ENCODE measurements at regions not wholly inside any gene's neighbourhood (a gene's known extent, or its start where the extent isn't known, plus 50 kb on each side); places are given as distances from the start of the nearest gene placed in this dataset.

GRCh38 chr11:70586261-70587074, 188.1 kb downstream of the CTTN start:
- intact Hi-C loops (cut with micrococcal nuclease; ENCODE audit: unreplicated experiment) (no loop called here), in situ Hi-C loops (cut with HindIII; ENCODE audit: extremely low pct_ligation_motif_present, low pct_unique_long_range_greater_than_20kb) (no loop called here)
- Histone ChIP-seq H3K27ac (ENCODE audit: extremely low read length, insufficient read depth, low read length) (no peak overlapping the region), H3K4me2 (ENCODE audit: low read depth, low read length) (no peak overlapping the region), H3K36me3 (replicated peaks in 1 of 2; ENCODE audit: control insufficient read depth in 1 of 2, insufficient read depth in 2 of 2, low read length in 2 of 2) (0 out of 5 replicates have a peak, but pooled peaks cover 0 to 4% of the 10 kb centered on the region in 2 experiments), H3K27me3 (ENCODE audit: control insufficient read depth in 1 of 2, insufficient read depth in 2 of 2, low read length in 2 of 2) (no peaks in the 10 kb centered on the region), H3K9me3 (ENCODE audit: low read length) (no peaks in the 10 kb centered on the region), H3K79me2 (ENCODE audit: insufficient read depth, low read length) (no peaks in the 10 kb centered on the region), H4K20me1 (ENCODE audit: insufficient read depth, low read length) (peaks cover 6% of the 10 kb centered on the region; the same call in 1 of the 2 replicates), H2AFZ (ENCODE audit: low read length) (no peak overlapping the region), H3K9ac (ENCODE audit: insufficient read depth, low read depth, low read length) (no peak overlapping the region), H3K4me1 (ENCODE audit: insufficient read depth, low read length) (no peaks in the 10 kb centered on the region), H3K4me3 (replicated peaks in 1 of 3; ENCODE audit: insufficient read depth in 1 of 3, low read depth in 2 of 3, low read length in 3 of 3) (no peak overlapping the region)
- ChIA-PET CTCF (ENCODE audit: low intra/inter-chr PET ratio, low total read pairs) (no interaction called here), POLR2A (no interaction called here)
- ATAC-seq (no peak), FAIRE-seq (no peak), DNase-seq (ENCODE audit: low spot score) (no peak)
- WGBS (ENCODE audit: low lambda C conversion rate), result 97% methylated on average over 22 of the region's 26 CpGs
- no TSS peak for BruUV-seq (replicated peaks)
- TF ChIP-seq KIAA2018 (CRISPR knock-in tag; IDR thresholded peaks at IDR 0.05; ENCODE audit: borderline replicate concordance) (no peak), ZNF547 (CRISPR knock-in tag; IDR thresholded peaks at IDR 0.05) (no peak), REST (IDR thresholded peaks at IDR 0.05; ENCODE audit: borderline replicate concordance in 1 of 2, low read depth in 1 of 2, low read length in 2 of 2) (no peak), U2AF1 (optimal IDR thresholded peaks at IDR 0.05; ENCODE audit: low read depth, low read length) (no peak), ZSCAN31 (CRISPR knock-in tag; IDR thresholded peaks at IDR 0.05; ENCODE audit: low read depth) (no peak), ZSCAN30 (CRISPR knock-in tag; IDR thresholded peaks at IDR 0.05) (no peak), ATRX (CRISPR knock-in tag; IDR thresholded peaks at IDR 0.05; ENCODE audit: borderline replicate concordance) (no peak), SMARCE1 (IDR thresholded peaks at IDR 0.05; ENCODE audit: borderline replicate concordance) (no peak), ZNF512 (CRISPR knock-in tag; IDR thresholded peaks at IDR 0.05) (no peak), MAX (IDR thresholded peaks at IDR 0.05) (no peak)
